ENCODE measurements at regions not wholly inside any gene's neighbourhood (a gene's known extent, or its start where the extent isn't known, plus 50 kb on each side); places are given as distances from the start of the nearest gene placed in this dataset.

DNA sequence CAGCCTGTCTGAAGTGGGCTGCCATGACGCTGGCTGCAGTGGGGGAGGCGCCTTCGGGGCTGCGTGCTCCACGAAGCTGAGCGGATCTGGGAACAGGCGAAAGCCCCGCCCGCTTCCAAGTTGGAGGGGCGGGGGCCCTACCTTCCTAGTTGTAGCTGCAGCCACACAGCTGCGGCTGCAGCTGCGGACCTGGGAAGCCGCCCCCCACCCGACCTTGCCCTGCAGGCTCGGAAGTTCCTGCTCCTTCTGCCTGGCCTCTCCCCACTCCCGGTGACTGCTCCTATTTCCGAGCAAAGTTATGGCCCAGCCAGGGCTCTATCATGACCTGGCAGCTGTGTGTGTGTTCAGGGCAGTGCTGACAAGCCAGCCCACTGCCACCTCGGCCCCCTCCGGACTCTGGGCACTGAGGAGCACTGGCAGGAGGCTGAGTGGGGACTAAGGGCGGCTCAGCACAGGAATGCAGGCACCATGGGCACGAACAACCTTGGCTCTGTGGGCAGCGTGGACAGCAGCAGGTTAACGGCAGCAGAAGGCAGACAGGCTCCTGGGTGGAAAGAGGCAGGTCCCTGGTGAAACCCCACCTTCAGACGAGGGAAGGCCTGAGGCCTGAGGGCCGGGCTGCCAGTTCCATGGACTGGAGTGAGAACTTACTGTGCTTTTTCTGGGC lies 352.4 kb upstream of the TMCO5A start:
- DNase-seq (ENCODE audit: low read depth in 2 of 2), result no peak

- DNase-seq (ENCODE audit: low read depth in 2 of 2), result no peak
Observed at GRCh38 chr15:37582852-37583251, 351.6 kb upstream of the TMCO5A start.

DNA sequence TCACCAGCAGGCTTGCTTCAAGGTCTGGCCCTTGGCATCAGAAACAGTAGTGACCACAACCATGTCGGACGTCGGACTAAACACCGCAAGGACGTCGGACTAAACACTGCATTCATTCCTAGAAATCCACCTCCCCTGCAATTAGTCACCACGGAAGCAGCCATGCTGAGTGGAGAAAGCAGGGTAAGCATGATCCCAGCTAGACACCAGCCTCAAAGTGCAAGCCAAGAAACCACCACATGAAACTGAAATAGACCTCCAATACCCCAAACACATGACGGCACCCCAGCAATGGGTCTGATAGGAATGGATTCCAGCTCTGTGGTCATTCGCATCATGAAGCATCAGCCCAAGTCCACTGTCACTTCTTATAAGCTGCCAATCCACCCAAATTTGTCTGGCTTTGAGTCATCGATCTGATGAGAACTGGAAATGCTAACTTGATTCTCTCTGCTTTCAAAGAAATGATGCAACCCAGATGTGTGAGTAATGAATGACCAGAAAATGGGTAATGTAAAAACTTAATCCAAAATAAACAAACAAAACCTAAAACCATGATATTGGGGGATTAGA lies 348.3 kb upstream of the TMCO5A start:
- DNase-seq (ENCODE audit: low read depth in 2 of 2), result no peak

DNA sequence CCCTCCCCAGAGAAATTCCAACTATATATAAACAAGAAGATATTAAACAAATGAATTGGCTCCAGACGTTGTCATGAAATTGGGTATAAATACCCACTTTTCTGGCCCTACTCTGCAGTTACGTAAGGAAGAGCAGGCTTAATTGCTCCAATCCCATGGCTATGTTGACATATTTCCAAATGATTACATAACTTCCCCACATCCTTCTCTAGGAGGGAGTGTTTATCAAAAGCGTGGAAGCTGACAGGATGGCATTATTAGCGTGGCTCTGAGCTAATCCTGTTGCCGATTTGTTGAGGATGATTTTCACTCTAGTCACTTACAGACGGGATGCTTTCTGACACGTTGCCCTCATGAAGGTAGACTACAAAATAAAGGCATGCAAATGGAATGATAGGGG lies 347.5 kb upstream of the TMCO5A start:
- DNase-seq (ENCODE audit: low read depth in 2 of 2), result no peak

DNA sequence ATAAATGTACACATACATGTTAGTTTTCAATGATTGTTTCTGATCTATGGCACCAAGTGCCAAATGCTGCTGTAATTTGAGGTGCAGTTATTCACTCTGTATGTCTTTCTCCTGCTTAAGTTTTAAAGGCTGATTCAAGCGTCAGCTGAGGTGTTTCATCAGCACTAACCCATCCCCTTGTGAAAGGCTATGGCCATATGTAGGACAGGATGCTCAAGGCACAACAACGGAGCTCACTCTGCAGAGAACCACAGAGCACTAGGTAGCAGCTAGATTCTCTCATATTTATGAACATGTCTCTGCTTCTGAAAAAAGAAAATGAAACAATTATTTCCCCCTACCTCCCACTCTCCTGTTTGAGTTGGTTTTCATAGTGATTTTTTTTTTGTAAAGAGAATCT lies 340.0 kb upstream of the TMCO5A start:
- DNase-seq (ENCODE audit: low read depth in 2 of 2), result no peak

DNA sequence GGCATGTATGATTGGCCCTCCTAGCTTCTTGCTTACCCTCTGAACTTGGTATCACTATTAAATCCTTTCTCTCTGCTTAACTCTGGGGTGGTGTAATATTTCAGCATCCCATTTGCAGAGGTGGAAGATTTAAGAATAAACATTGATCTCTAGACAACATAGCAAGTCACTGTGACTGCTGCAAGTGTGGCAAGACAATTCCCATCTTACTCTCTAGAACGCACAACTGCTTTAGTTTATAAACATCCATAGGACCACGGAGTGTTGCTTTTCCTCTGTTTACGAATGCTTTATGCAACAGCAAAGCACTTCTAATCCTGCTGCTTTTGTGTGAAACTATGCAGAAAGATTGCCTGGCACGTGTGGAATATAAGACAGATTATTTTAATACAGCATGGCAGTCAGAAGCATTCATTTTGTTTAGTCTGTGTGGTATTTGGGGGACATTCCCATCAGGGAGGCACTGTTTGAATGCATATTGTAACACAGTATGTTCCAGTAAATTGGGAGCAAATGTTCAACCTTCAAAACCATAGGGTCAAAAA lies 338.9 kb upstream of the TMCO5A start:
- DNase-seq (ENCODE audit: low read depth in 2 of 2), result no peak

DNA sequence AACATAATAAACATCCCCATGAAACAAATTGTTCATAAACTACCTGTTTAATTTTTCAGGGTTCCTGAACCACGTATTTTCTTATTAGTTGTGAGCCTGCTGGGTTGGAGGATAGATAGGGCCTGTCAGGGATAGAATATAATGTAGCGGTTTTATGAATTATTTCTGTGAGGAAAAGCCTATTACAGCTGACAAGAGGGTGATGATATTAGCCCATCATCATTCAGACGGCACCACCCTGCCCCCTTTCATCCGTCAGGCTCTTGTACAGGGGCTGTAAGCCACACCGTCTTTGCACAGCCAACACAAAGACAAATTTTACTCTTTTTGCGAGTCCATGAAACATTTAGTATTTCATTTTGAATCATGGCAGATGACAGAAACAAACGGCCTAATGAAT lies 335.3 kb upstream of the TMCO5A start:
- DNase-seq (ENCODE audit: low read depth in 2 of 2), result no peak

DNA sequence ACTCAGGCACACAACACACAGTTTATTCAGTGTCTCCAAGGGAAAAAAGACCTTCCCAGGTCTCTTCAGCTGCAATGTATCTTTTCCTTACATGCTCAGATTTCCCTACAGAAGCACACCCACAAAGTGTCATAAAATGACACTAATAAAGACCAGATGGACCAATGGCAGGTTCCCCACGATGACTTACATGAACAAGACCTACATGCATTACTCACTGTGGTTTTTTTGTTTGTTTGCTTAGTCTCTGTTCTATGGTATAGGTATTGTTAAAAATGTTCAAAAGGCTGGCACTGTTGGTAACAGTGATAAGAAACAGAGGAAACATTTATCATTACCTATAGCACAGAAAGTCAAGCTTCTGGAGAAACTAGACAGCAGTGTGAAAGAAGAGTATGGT lies 318.2 kb upstream of the TMCO5A start:
- no peak for DNase-seq (ENCODE audit: low read depth in 2 of 2)

DNA sequence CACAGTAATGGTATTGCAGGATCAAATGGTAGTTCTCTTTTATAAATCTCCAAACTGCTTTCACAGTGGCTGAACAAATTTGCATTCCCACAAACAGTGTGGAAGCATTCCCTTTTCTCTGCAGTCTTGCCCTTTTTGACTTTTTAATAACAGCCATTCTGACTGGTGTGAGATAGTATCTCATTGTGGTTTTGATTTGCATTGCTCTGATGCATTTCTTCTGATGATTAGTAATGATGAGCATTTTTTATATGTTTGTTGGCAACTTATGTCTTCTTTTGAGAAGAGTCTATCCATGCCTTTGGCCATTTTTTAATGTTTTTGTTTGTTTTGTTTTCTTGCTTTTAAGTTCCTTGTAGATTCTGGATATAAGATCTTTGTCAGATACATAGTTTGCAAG lies 316.1 kb upstream of the TMCO5A start:
- DNase-seq (ENCODE audit: low read depth in 2 of 2), result no peak

GRCh38 chr15:37619358-37620042 lies 314.9 kb upstream of the TMCO5A start:
- no peak for DNase-seq (ENCODE audit: low read depth in 2 of 2)

- no peak for DNase-seq (ENCODE audit: low read depth in 2 of 2)
Observed at GRCh38 chr15:37625576-37625975, 308.9 kb upstream of the TMCO5A start.

- no peak for DNase-seq (ENCODE audit: low read depth in 2 of 2)
Observed at GRCh38 chr15:37628507-37628906, 305.9 kb upstream of the TMCO5A start.

DNA sequence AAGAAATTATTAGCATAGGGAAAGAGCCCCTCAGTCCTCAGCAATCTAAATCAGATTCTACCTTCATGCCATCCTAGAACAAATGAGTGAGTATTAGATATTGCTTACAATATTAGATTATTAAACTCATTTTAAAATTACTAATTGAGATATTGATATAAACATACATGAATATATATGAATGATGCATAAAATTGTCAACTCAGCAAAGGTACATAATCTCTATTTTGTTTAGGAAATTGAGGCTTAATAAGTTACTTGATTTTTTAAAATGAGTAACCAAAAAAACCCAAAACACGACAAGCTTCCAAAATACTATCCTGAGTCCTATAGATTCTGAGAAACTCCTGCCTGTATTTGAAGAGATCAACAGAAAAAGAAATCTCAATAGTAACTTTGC lies 297.7 kb upstream of the TMCO5A start:
- DNase-seq (ENCODE audit: low read depth in 2 of 2), result no peak

DNA sequence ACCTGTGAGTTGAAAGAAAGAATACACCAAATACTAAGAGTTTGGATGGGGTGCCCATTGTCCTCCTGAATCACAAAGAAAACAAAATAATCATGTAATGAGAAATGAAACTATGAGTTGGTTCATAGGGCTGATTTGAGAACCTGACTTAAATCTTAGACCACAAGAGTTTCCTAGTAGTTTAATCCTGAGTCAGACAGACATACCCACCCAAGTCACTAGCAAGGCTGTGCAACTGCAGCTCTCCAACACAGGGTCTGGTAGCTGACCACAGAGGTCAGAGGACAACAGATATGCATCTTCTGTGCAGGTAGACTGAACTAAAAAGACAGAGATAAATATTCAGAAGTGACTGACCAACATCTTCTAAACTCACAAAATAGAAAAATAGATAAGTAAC lies 296.3 kb upstream of the TMCO5A start:
- DNase-seq (ENCODE audit: low read depth in 2 of 2), result no peak

GRCh38 chr15:37638691-37639090 lies 295.7 kb upstream of the TMCO5A start:
- no peak for DNase-seq (ENCODE audit: low read depth in 2 of 2)

GRCh38 chr15:37652646-37653417 lies 281.6 kb upstream of the TMCO5A start:
- DNase-seq (ENCODE audit: low read depth in 2 of 2), result no peak

GRCh38 chr15:37678124-37678523 lies 256.3 kb upstream of the TMCO5A start:
- no peak for DNase-seq (ENCODE audit: low read depth in 2 of 2)

GRCh38 chr15:37679627-37680026 lies 254.8 kb upstream of the TMCO5A start:
- no peak for DNase-seq (ENCODE audit: low read depth in 2 of 2)

DNA sequence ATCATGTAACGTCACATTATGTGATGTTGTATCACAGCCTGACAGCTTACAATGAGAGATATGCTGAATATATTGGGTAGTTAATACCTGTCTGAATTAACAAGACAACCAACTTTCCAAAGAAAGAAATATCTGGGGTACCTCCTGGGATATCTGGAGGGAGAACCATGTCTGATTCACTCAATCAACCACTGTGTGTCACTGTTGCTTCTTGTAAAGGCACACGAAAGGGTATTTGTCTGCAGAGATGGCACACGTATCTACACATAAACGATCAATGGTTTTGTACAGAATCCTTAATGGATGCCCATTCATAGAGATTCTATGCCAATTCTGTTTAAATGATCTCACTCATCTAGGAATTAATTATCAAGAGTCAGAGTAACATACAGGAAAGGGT lies 252.1 kb upstream of the TMCO5A start:
- no peak for DNase-seq (ENCODE audit: low read depth in 2 of 2)

DNA sequence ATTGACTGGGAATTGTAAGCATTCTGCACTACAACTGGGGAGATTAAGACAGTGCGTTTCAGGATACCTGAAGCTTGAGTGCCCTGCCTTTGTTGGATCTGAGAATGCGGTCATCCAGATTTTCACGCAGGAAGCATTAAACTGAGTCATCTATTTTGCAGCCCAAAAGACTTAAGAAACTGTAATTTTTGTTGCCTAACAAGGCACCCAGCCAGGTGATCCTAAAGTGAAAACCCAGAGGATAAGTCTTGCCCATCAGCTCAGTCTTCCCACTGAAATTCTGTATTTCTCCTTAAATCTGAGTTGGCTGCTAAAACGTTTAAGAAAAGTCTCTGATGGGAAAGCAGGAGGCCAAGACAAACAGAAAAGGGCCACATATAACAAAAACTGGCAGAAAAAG lies 242.5 kb upstream of the TMCO5A start:
- DNase-seq (ENCODE audit: low read depth in 2 of 2), result no peak

DNA sequence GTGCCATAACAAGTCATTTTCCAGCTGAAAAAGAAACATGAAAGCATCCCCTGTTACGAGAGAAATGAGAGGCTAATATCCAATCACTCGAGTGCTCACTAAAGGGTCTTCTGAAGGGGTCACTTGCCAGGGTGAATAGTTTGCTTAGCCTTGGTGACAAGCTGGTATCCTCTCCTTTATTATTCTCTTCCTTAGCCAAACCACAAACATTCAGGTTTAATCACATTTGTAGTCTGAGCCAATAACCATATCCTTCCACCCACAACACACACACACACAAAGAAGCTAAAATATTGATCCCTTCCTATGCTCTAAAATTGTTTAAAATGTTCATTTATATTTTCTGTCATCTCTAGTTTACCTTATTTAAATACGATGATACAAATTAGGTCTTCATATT lies 240.5 kb upstream of the TMCO5A start:
- no peak for DNase-seq (ENCODE audit: low read depth in 2 of 2)

DNA sequence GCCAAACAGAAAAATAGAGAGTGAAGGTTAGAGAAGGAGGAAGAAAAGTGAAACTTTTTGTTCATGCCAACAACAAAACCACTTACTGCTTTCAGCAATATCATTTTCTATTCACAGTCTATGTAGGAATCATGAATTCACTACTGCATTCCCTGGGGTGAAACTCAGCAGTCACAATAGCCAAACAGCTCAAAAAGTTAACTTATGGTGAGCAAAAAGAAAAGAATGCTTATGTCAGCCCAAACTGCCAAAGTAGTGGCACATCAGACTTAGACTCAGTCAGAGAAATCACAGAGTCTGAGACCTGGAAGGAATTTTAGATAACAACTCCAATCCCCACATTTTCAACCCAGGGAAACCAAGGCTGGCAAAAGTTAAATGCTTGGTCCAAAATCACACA lies 238.7 kb upstream of the TMCO5A start:
- DNase-seq (ENCODE audit: low read depth in 2 of 2), result no peak
